Activated effector memory CD4-positive, alpha-beta T cell treated with anti-CD3 and anti-CD28 coated beads, Interleukin-2, amount 50 U/mL, for 16 hours (primary cell): ENCODE measurements at regions not wholly inside any gene's neighbourhood (a gene's known extent, or its start where the extent isn't known, plus 50 kb on each side); places are given as distances from the start of the nearest gene placed in this dataset.

Experiments
- DNase-seq: peaks from one replicate; pipeline ENCODE4 v3.0.0-alpha.2; 2020

DNA sequence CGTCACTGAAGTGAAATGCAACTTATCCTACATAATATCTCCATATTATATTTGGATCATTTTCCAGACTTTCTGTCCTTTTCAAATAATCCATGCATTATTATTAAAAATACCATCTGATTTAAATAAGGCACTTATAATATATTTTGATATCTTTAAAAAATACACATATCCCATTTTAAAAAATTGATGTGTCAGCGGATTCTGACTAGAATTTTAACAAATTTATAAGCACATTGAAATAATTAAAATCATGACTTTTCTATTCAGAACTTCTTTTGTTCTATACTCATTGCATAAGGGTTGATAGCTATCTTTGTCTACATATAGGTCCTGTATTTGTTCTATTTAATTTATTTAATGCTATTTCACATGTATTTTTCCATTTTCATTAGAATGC, 199.0 kb upstream of the DSEL start:
- DNase-seq: no peak

DNA sequence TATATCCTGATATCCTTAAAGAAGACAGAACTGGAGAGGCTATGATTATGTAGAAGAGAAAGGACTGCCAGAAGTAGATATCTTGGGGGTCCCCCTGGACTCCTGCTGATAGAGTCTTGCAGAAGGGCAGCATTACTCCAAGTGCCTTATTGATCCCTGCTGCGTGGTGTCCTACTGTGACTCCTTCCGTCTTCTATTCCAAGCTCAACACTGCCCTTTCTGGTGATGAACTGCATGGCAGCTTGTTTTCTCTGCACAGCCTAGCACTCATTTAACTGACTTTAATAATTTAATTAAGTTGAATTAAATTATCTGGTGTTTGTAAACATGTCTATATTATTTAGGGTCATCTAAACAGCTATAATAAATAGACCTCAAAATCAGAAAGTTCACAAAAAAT, 194.1 kb upstream of the DSEL start:
- no peak for DNase-seq

DNA sequence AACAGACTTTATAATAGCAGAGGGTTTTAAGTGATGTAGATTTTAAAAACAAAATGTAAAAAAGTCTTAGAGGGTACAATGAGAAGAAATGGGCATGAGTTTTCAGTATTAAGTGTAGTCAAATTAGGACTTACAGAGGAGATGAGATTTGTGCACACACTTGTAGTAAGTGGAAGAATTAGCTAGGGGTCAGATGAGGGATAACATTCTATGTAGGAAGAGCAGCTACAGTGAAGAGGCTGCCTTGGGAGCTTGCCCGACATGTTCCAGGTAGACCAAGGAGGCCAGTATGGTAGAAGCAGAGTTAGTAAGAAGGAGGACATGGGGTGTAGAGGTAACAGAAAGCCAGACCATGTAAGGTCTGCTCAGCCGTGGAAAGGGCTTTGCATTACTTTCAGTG, 189.2 kb upstream of the DSEL start:
- DNase-seq: no peak

GRCh38 chr18:67695684-67696083, 179.2 kb upstream of the DSEL start:
- no peak for DNase-seq

- DNase-seq: no peak
Measured at GRCh38 chr18:67694787-67695186, 178.3 kb upstream of the DSEL start.

DNA sequence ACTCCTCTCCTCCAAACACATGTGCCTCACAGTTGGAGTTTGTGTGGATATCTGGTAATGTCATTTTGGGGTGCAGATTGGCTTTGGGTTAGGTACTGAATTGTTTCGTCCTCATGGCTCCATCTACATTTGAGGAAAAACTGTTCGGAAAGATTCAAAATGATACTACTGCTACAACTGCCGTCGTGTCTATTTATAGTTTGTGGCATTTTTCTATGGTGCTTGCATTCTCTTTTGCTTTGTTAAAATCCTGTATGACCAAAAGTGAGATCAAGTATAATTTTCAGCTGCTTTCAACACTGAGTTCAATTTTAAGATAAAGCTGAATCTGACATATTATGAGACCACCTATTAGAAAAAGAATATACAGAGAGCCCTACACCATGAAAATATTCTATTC, 176.3 kb upstream of the DSEL start:
- DNase-seq: no peak

- DNase-seq: no peak
Measured at GRCh38 chr18:67682516-67682915, 166.0 kb upstream of the DSEL start.

GRCh38 chr18:67677489-67677888, 161.0 kb upstream of the DSEL start:
- no peak for DNase-seq

- no peak for DNase-seq
Measured at GRCh38 chr18:67672716-67673115, 156.2 kb upstream of the DSEL start.

DNA sequence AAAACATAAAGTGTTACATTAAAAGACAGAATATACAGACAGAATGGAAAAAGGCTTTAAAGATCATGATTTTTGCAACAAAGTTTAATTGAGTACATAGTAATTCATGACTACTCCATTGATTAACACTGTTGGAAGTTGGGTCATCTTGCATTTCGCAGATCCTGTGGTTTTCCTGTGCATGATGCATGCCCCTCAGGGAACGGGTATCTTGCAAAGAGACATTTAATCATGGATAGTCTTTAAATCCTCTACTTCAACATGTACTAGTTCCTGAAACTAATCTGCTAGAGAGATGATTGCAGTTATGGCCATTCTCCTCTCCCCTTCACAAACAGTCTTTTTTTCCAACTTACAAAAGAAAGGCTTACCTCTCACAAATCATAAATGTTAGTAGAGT, 155.6 kb upstream of the DSEL start:
- no peak for DNase-seq

DNA sequence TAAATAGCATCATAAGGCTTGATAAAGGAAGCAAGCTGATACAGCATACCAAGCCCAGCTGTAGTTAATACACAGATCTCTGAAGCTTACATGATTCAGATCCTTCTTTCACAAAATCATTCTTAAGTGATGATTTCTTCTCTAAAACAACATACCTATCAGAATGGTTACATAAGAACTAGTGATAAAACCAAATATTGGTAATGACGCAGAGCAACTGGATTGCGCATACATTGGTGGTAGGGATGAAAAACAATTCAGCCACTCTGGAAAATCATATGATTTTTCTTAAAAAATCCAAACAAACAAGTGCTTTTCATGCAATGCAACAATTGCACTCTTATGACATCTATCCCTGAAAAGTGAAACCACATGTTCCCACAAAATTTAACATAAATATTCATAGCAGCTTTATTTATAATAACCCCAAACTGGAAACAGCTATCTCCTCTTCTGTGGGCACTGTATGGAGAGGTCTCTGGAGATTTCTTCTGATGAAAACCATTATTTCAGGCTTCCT, 153.6 kb upstream of the DSEL start:
- DNase-seq: no peak

- DNase-seq: no peak
Measured at GRCh38 chr18:67665266-67665665, 148.7 kb upstream of the DSEL start.

GRCh38 chr18:67662996-67663395, 146.5 kb upstream of the DSEL start:
- DNase-seq: no peak

DNA sequence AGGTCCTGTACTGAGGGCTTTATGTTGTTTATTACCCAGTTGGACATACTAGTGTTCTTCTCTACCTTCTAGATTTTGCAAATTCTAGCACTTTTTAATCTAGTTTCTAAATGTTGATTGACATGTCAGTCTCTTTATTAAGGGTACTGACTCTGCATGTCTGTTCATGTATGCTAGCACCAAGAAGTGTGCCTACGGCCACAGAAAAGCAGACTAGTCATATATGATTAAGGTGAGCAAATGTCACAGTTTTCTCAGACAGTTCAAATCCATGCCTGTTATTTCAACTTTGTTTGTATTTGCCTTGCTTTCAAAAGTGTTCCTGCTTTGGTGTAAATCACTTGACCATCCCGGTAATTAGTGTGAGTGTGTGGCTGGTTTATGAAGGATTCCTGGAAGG, 145.0 kb upstream of the DSEL start:
- DNase-seq: no peak

GRCh38 chr18:67654101-67654500, 137.6 kb upstream of the DSEL start:
- no peak for DNase-seq

DNA sequence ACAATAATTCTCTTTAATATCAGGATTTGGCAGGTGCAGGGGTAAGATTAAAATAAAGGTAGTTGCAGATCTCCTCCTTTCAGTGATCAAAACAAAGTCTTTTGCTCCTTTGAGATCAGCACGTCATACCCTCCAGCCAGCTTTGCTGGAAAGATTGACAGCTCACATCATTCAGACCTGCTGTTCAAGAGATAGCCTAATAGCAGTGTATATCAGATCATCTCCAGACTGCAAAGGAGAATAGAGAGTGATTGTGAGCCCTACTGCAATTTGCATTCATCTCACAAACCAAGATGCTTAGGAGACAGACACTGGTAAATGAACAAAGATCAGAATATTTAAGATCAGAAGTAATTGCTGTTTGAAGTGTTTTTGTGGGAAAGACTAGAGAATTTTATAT, 135.8 kb upstream of the DSEL start:
- no peak for DNase-seq

DNA sequence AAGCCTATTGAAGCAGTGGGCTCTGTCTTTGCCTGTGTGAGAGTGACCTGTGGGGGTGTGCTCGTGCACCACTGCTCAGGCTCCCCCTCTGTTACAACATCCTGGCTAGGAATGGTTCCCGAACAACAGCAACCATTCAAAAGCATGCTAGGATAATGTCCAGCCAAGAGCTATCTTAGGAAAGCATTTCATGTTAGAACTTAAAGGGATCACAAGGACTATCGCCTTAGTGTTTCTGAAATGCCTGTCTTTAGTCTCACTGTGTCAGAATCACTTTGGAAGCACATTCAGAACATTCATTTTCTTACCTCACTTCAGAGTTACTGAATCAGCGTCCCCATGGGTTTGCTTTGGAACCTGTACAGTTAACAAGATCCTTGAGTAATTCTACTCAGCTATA, 134.9 kb upstream of the DSEL start:
- no peak for DNase-seq

DNA sequence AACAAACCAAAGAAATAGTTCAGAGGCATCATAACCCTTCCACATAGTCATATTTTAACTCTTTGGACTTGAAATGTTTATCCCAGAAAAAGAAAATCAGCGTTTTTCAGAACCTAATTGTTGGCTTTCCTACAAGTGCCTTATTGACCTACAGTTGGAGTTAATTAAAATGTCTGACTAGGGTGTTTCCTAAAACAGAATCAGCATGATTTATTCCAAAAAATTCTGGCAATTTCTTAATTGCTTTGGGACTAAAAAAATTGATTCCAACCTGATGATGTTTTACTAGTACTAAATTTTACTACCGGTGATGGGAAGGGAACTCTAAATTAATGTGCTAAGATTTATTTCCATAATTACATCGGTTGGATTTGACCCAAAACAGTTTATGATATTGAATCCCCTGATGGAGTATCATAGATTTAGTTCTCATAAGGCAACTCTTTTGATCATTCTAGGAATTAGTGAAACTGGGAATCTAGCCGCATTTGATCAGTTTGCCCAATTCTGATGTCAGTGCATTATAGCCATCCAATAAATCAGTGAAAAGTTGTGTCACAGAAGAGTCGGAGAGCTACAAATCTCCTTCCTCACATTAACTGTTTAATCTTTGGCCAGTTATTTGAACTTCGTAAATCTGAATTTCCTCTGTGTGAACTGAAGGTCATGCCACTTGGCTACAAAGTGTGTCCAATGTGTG, 134.3 kb upstream of the DSEL start:
- DNase-seq: no peak

DNA sequence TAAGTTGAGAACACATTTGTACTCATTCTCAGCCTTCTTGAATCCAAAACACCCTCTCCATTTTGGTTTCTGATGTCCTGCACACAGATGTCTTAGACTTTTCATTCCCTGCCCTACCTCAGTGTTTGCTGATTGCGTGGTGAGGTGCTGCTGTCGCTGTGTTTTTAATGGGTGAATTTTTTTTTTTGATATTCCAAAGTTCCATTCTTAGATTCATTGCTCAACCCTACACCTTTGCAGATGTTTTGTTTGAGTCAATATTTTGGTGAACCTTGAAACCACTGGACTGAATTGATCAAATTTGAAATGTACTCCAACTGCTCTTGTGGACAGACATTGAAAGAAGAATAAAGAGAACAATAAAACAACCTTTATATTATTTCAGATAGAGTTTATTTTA, 130.4 kb upstream of the DSEL start:
- no peak for DNase-seq

DNA sequence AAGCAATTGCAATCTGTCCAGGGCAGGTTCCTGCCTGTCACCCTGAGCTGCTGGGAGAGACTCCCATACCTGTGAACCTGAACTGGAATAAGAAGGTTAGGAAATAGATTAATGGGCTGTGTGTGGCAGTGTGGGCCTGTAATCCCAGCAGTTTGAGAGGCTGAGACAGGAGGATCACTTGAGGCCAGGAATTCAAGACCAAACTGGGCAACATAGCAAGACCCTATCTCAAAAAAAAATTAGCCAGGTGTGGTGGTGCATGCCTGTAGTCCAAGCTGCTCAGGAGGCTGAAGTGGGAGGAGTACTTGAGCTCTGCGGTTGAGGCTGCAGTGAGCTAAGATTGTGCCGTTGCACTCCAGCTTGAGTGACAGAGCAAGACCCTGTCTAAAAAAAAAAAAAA, 127.7 kb upstream of the DSEL start:
- no peak for DNase-seq

DNA sequence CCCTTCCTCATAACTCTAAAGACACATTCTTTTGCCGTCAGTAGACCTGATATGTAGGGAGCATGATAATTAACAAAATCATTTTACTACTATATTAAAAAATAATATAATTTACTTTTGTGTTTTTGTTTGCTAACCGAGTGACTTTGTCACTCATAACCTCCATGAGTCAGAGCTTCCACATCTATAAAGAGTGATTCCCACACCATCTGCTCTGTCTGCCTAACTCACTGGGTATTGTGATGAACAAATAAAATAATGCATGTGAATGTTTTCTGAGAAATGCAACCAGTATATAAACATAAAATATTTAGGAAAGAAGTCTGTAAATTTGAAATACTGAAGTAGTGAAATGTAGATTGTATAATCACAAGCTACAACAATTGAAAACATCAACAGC, 123.4 kb upstream of the DSEL start:
- no peak for DNase-seq

DNA sequence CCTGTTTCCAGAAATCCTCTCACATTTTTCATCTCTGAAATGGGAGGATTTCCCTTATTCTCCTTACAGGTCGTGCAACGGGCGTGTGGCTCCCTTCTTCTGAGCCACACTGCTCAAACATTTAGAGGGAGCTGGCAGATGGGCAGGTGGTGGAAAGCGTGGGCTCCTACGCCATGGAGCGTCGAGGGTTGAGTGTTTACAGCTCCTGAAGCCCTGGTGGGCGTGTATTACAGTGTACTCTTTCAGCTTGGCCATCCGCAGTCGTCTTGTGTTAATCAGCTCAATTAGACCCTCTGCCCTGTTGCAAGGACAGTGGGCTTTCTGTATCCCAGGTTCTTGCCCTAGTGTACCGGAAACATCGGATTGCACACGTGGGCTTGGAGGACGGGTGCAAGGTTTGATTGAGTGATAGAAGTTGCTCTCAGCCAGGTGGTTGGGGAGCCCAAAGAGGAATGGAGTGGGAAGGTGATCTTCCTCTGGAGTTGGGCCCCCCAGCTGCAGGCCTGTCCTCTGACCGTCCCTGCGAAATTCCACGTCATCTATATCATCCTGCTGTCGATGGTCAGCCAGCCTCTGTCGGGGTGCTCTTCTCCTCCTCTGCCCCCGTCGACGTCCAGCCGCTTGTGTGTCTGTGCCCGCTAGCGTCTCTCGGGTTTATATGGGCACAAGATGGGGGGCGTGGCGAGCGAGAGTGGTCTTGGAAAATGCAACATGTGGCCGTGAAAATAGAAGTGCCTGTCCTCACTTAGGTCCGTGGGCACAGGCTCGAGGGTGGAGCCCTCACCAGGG, 120.3 kb upstream of the DSEL start:
- DNase-seq: no peak

DNA sequence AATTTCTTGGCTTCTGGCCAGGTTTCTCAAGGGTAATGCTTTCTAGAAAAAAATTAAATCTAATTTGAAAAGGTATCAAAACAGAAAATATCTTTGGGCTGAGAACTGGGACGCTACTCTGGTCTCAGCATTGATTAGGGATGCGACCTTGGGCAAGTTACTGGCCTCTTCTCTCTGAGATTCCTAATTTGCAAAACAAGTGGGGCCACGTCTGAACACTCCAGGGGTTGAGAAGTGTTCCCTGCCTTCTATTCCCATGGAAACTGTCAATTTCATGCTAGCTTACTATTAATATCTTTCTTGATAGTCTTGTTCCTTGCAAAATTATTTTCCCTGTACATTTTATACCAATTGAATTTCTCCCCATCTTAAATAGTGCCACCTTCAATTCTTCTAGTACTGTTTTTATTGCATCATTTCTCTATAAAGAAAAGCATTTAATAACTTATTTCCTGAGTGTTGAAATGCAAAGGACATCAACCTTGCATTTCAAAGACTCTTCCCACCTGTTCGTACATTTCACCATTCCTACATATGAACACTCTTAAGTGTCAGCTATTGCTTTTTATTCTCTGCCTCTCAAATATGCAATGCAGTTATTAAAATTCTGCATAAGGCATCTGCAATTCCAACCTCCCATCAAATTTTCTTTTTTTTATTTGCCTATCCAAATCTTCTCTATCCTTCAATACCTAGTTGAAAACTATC, 118.3 kb upstream of the DSEL start:
- no peak for DNase-seq

DNA sequence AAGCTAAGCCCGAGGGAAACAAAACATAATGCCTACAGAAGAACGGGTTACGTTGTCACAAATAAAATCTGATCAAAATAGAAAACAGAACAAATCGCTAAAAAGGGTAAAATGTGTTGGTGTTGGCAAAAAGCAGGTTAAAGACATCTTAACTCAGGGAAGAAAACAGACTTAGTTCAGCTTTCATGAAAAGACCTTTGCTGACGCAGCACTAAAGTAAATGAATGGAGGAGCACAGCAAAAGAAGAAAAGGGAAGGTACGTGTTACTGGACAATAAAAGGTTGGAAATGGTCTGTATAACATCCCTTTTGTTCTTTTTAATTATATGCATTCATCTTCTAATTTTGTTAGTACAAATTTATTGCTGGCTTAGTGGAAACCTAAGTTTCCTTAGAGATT, 117.4 kb upstream of the DSEL start:
- DNase-seq: no peak
